Activated CD8-positive, alpha-beta T cell treated with anti-CD3 and anti-CD28 coated beads for 36 hours (primary cell): ENCODE measurements at regions not wholly inside any gene's neighbourhood (a gene's known extent, or its start where the extent isn't known, plus 50 kb on each side); places are given as distances from the start of the nearest gene placed in this dataset.

Experiments
- ATAC-seq: fragments of 200-7000 bp; cut with Tn5 transposase; one replicate; pipeline ENCODE4 v1.10.0; 2021; ENCODE audit warnings: mild to moderate bottlenecking, moderate library complexity
- CTCF ChIA-PET: fragments of 350-600 bp; sonication (Branson Sonifier 250); formaldehyde crosslinking; loops from one replicate; lab custom pipeline; 2021; ENCODE audit warnings: antibody characterized with exemption; lab: Charles Lee
- POLR2A ChIA-PET: fragments of 350-600 bp; sonication (Branson Sonifier 250); formaldehyde crosslinking; loops from one replicate; lab custom pipeline; 2021; ENCODE audit warnings: antibody characterized with exemption; lab: Charles Lee
- DNase-seq: peaks from one replicate; pipeline ENCODE4 v3.0.0-alpha.2; 2020
- H3K27ac Mint-ChIP-seq: one replicate; pipeline ENCODE4 v1.8.0; 2021; ENCODE audit warnings: mild to moderate bottlenecking, mixed read lengths
- H3K27me3 Mint-ChIP-seq: one replicate; pipeline ENCODE4 v1.8.0; 2021; ENCODE audit warnings: mixed read lengths
- H3K36me3 Mint-ChIP-seq: one replicate; pipeline ENCODE4 v1.8.0; 2021; ENCODE audit warnings: low read depth, mixed read lengths
- H3K4me1 Mint-ChIP-seq: one replicate; pipeline ENCODE4 v1.8.0; 2021; ENCODE audit warnings: low read depth, mixed read lengths
- H3K4me3 Mint-ChIP-seq: one replicate; pipeline ENCODE4 v1.8.0; 2021; ENCODE audit warnings: mild to moderate bottlenecking, moderate library complexity, mixed read lengths
- H3K9me3 Mint-ChIP-seq: one replicate; pipeline ENCODE4 v1.8.0; 2021; ENCODE audit warnings: mixed read lengths
- intact Hi-C: fragments of 100-400 bp; cut with micrococcal nuclease; formaldehyde crosslinking; loops from one replicate; pipeline ENCODE4 v1.10.0; 2022
- TF ChIP-seq, protein P1 (sequence below): fragments of 200-600 bp; IDR thresholded peaks from one replicate; pipeline ENCODE4 v1.8.0; 2022; ENCODE audit warnings: antibody characterized with exemption, mild to moderate bottlenecking

- Mint-ChIP-seq H3K27ac (no peak overlapping the region), H3K4me1 (peaks cover 19% of the 10 kb centered on the region), H3K9me3 (no peaks in the 10 kb centered on the region), H3K36me3 (no peaks in the 10 kb centered on the region), H3K27me3 (peaks cover 49% of the 10 kb centered on the region), H3K4me3 (no peak overlapping the region)
- no peak for ATAC-seq
- TF ChIP-seq, protein P1, sequence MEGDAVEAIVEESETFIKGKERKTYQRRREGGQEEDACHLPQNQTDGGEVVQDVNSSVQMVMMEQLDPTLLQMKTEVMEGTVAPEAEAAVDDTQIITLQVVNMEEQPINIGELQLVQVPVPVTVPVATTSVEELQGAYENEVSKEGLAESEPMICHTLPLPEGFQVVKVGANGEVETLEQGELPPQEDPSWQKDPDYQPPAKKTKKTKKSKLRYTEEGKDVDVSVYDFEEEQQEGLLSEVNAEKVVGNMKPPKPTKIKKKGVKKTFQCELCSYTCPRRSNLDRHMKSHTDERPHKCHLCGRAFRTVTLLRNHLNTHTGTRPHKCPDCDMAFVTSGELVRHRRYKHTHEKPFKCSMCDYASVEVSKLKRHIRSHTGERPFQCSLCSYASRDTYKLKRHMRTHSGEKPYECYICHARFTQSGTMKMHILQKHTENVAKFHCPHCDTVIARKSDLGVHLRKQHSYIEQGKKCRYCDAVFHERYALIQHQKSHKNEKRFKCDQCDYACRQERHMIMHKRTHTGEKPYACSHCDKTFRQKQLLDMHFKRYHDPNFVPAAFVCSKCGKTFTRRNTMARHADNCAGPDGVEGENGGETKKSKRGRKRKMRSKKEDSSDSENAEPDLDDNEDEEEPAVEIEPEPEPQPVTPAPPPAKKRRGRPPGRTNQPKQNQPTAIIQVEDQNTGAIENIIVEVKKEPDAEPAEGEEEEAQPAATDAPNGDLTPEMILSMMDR = no peak
- POLR2A ChIA-PET = no interaction called here
- intact Hi-C loops = no loop called here
- CTCF ChIA-PET = no interaction called here
- no peak for DNase-seq
Measured at GRCh38 chr18:76654577-76654976, 159.5 kb upstream of the ZNF516 start.

- CTCF ChIA-PET = no interaction called here
- TF ChIP-seq, protein P1 = no peak
- Mint-ChIP-seq H3K27me3 (peaks cover 18% of the 10 kb centered on the region), H3K36me3 (no peaks in the 10 kb centered on the region), H3K4me3 (no peak overlapping the region), H3K9me3 (no peaks in the 10 kb centered on the region), H3K27ac (no peak overlapping the region), H3K4me1 (peaks cover 2% of the 10 kb centered on the region)
- POLR2A ChIA-PET = no interaction called here
- DNase-seq (no peak), ATAC-seq (no peak)
- intact Hi-C loops = no loop called here
Measured at GRCh38 chr18:76647322-76647721, 152.3 kb upstream of the ZNF516 start.

- ChIA-PET POLR2A (no interaction called here), CTCF (interaction anchor here (1.2 kb wide), 1 partner anchor 13 kb away, joined by 3 read pairs; no protein-coding TSS in a partner anchor)
- peaks cover 9% of the 10 kb centered on the region for H3K27me3 Mint-ChIP-seq
- intact Hi-C loops = no loop called here
- H3K36me3 Mint-ChIP-seq = no peaks in the 10 kb centered on the region
- H3K27ac Mint-ChIP-seq = no peak overlapping the region
- TF ChIP-seq, protein P1 = no peak
- DNase-seq (no peak), ATAC-seq (no peak)
- no peak overlapping the region for H3K4me3 Mint-ChIP-seq
- peaks cover 2% of the 10 kb centered on the region for H3K4me1 Mint-ChIP-seq
- no peaks in the 10 kb centered on the region for H3K9me3 Mint-ChIP-seq
Measured at GRCh38 chr18:76644580-76644979, 149.5 kb upstream of the ZNF516 start.

- ATAC-seq (peak; percentile 66), DNase-seq (peak; percentile 4)
- peaks cover 2% of the 10 kb centered on the region for H3K4me1 Mint-ChIP-seq
- peaks cover 9% of the 10 kb centered on the region for H3K27me3 Mint-ChIP-seq
- TF ChIP-seq, protein P1 = no peak
- ChIA-PET CTCF (interaction anchor here (1.2 kb wide), 1 partner anchor 14 kb away, joined by 3 read pairs; no protein-coding TSS in a partner anchor), POLR2A (no interaction called here)
- H3K9me3 Mint-ChIP-seq = no peaks in the 10 kb centered on the region
- intact Hi-C loops = no loop called here
- no peak overlapping the region for H3K4me3 Mint-ChIP-seq
- no peaks in the 10 kb centered on the region for H3K36me3 Mint-ChIP-seq
- no peak overlapping the region for H3K27ac Mint-ChIP-seq
Measured at GRCh38 chr18:76643996-76644395, 149.0 kb upstream of the ZNF516 start.

- peaks cover 2% of the 10 kb centered on the region for H3K4me1 Mint-ChIP-seq
- no peak overlapping the region for H3K27ac Mint-ChIP-seq
- POLR2A ChIA-PET = no interaction called here
- ATAC-seq (no peak), DNase-seq (no peak)
- H3K27me3 Mint-ChIP-seq = peaks cover 7% of the 10 kb centered on the region
- H3K36me3 Mint-ChIP-seq = no peaks in the 10 kb centered on the region
- TF ChIP-seq, protein P1 = no peak
- CTCF ChIA-PET = interaction anchor here (1.0 to 1.2 kb wide), 2 partner anchors 15 kb away, joined by 3 read pairs; no protein-coding TSS in a partner anchor
- no peaks in the 10 kb centered on the region for H3K9me3 Mint-ChIP-seq
- H3K4me3 Mint-ChIP-seq = no peak overlapping the region
- intact Hi-C loops = no loop called here
Measured at GRCh38 chr18:76643199-76643598, 148.2 kb upstream of the ZNF516 start.
